K562 (cell line): ENCODE measurements at regions not wholly inside any gene's neighbourhood (a gene's known extent, or its start where the extent isn't known, plus 50 kb on each side); places are given as distances from the start of the nearest gene placed in this dataset.

Experiments
- CHD1 ChIP-seq: fragments of 200-600 bp; sonication (generic); IDR thresholded peaks from one replicate; pipeline ENCODE4 v1.6.1; 2012; ENCODE audit warnings: mild to moderate bottlenecking, moderate library complexity, low read length, inconsistent platforms
- DMBX1 ChIP-seq: fragments of 250-450 bp; sonication (Bioruptor Pico); IDR thresholded peaks from 2 replicates; pipeline ENCODE4 v1.8.0; 2022; ENCODE audit warnings: inconsistent platforms, mild to moderate bottlenecking, moderate library complexity, borderline replicate concordance
- DPF2 ChIP-seq: fragments of 450-650 bp; IDR thresholded peaks from 2 replicates; pipeline ENCODE4 v1.6.1; 2016
- ELF4 ChIP-seq: fragments of 450-650 bp; formaldehyde crosslinking; IDR thresholded peaks from 2 replicates; pipeline ENCODE4 v1.4.0; 2022; ENCODE audit warnings: missing genetic modification characterization
- ETV1 ChIP-seq: fragments of 450-650 bp; conservative IDR thresholded peaks from 2 replicates; pipeline ENCODE4 v1.6.1; 2016; ENCODE audit warnings: missing genetic modification characterization, control low read depth, low read depth, missing compliant biosample characterization
- HDAC2 ChIP-seq: fragments of 450-650 bp; IDR thresholded peaks from 2 replicates; pipeline ENCODE4 v1.6.1; 2016; ENCODE audit warnings: mild to moderate bottlenecking
- KAT2B ChIP-seq: IDR thresholded peaks from one replicate; pipeline ENCODE4 v1.6.1; 2012; ENCODE audit warnings: low read depth, mild to moderate bottlenecking, control low read depth, inconsistent platforms, low read length, moderate library complexity
- L3MBTL2 ChIP-seq: fragments of 450-650 bp; IDR thresholded peaks from 2 replicates; pipeline ENCODE4 v1.6.1; 2016; ENCODE audit warnings: mild to moderate bottlenecking, moderate library complexity
- MAFG ChIP-seq: fragments of 450-650 bp; conservative IDR thresholded peaks from 2 replicates; pipeline ENCODE4 v1.6.1; 2016; ENCODE audit warnings: missing genetic modification characterization, missing compliant biosample characterization
- MXI1 ChIP-seq: IDR thresholded peaks from 2 replicates; pipeline ENCODE4 v1.6.1; 2011; ENCODE audit warnings: low read depth, mild to moderate bottlenecking, improper control_type of control experiment, low read length
- MYBL2 ChIP-seq, 2 experiments: fragments of 450-650 bp in 1 of 2; sonication (generic) in 1 of 2; formaldehyde crosslinking in 1 of 2; IDR thresholded peaks; 2 replicates each; pipeline versions ENCODE4 v1.6.1 to v1.8.1; 2017 to 2022; ENCODE audit warnings: borderline replicate concordance in 1 of 2, inconsistent platforms in 1 of 2, low read depth in 1 of 2, mild to moderate bottlenecking in 1 of 2, missing genetic modification reagents in 1 of 2, moderate library complexity in 1 of 2
- NBN ChIP-seq: fragments of 450-650 bp; IDR thresholded peaks from 2 replicates; pipeline ENCODE4 v1.6.1; 2016; ENCODE audit warnings: low read depth, mild to moderate bottlenecking
- PHF21A ChIP-seq: fragments of 450-650 bp; IDR thresholded peaks from 2 replicates; pipeline ENCODE4 v1.6.1; 2017; ENCODE audit warnings: low read depth, borderline replicate concordance
- RAD21 ChIP-seq, 2 experiments: fragments of 250-450 bp in 1 of 2; fragments of 450-650 bp in 1 of 2; sonication (Bioruptor Pico) in 1 of 2; formaldehyde crosslinking in 1 of 2; IDR thresholded peaks in 1 of 2; conservative IDR thresholded peaks in 1 of 2; 2 replicates each; pipeline versions ENCODE4 v1.4.0 to v1.8.0; 2020 to 2022; ENCODE audit warnings: mild to moderate bottlenecking in 2 of 2, moderate library complexity in 1 of 2
- XRCC5 ChIP-seq: fragments of 200-400 bp; formaldehyde crosslinking; IDR thresholded peaks from 2 replicates; pipeline ENCODE4 v1.6.1; 2017; ENCODE audit warnings: low read depth, mild to moderate bottlenecking, low read length
- ZEB2 ChIP-seq: fragments of 450-650 bp; IDR thresholded peaks from 2 replicates; pipeline ENCODE4 v1.6.1; 2016
- ZNF263 ChIP-seq: sonication (generic); formaldehyde crosslinking; IDR thresholded peaks from 2 replicates; pipeline ENCODE4 v1.8.0; 2022; ENCODE audit warnings: mild to moderate bottlenecking, missing genetic modification reagents, borderline replicate concordance
- TF ChIP-seq, protein P1 (sequence below): fragments of 200-800 bp; sonication (Bioruptor generic); IDR thresholded peaks from 2 replicates; pipeline ENCODE4 v1.6.1; 2017; ENCODE audit warnings: missing genetic modification characterization, missing compliant biosample characterization
- TF ChIP-seq, protein P2 (sequence below): fragments of 250-450 bp; sonication (Bioruptor Pico); IDR thresholded peaks from 2 replicates; pipeline ENCODE4 v1.8.0; 2022; ENCODE audit warnings: moderate library complexity, mild to moderate bottlenecking, inconsistent platforms
- TF ChIP-seq, protein P3 (sequence below): fragments of 450-650 bp; conservative IDR thresholded peaks from 2 replicates; pipeline ENCODE4 v1.6.1; 2016; ENCODE audit warnings: missing genetic modification characterization, low read depth, mild to moderate bottlenecking, missing compliant biosample characterization, moderate library complexity
- TF ChIP-seq, protein P4 (sequence below): sonication (generic); formaldehyde crosslinking; IDR thresholded peaks from 2 replicates; pipeline ENCODE4 v1.4.0; 2020; ENCODE audit warnings: mild to moderate bottlenecking, missing genetic modification reagents
- TF ChIP-seq, protein P5 (sequence below): fragments of 250-450 bp; sonication (Bioruptor Pico); IDR thresholded peaks from 2 replicates; pipeline ENCODE4 v1.9.0; 2021; ENCODE audit warnings: mild to moderate bottlenecking

DNA sequence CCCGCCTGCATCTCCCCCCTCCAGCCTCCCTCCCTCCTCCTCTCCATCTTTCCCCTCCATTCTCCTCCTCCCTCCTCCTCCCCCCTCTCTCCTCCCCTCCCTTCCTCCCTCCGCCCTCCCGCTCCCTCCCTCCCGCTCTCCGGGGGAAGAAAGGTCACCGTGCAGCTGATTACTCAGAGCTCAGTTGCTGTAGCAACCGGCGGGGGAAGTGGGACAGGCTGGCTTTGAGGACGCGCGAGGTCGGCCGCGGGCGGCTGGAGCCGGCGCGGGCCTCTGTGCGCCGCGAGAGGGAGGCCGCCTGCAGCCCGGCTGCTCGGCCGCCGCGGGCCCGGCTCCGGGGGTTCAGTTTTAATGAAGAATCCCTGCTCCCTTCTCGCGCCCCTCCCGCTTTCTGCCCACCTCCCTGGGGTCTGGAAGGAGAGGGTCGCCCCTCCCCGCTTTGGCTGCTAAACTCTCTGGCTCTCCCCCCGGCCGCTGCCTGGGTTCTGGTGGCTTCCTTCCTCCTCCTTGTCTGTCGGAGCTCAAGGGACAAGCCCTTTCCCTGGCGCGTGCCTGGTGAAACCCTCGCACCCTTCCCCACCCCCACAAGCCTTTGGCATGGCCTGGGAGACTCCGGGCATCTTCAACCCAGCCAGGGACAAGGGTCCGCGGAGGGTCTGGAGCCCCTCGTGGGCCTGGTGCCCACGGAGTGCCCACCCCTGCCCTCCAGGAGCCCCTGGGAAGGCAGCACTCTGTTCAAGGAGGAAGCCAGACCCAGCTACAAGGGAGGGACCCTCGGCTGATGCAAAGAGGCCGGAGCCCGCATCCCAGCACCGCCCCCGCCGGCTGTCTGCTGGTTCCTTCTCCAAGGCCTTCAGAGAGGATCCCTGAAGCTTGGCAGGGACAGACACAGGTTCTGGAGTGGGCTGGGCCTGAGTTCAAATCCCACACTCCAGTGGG, 160.3 kb downstream of the C9orf50 start (continued):
- TF ChIP-seq, protein P1, sequence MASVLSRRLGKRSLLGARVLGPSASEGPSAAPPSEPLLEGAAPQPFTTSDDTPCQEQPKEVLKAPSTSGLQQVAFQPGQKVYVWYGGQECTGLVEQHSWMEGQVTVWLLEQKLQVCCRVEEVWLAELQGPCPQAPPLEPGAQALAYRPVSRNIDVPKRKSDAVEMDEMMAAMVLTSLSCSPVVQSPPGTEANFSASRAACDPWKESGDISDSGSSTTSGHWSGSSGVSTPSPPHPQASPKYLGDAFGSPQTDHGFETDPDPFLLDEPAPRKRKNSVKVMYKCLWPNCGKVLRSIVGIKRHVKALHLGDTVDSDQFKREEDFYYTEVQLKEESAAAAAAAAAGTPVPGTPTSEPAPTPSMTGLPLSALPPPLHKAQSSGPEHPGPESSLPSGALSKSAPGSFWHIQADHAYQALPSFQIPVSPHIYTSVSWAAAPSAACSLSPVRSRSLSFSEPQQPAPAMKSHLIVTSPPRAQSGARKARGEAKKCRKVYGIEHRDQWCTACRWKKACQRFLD (CRISPR knock-in tag): peak; percentile 85
- peak in 1 of 2 experiments; percentile 42; a peak in 3 of 4 replicates for TF ChIP-seq RAD21 (CRISPR knock-in tag; conservative IDR thresholded peaks at IDR 0.05 in 1 of 2, IDR thresholded peaks at IDR 0.05 in 1 of 2)
- no peak for TF ChIP-seq PHF21A
- TF ChIP-seq ZEB2: no peak
- 0 out of 2 replicates have a peak, but pooled peaks have one; percentile 19 for TF ChIP-seq DPF2
- TF ChIP-seq XRCC5: 0 out of 2 replicates have a peak, but pooled peaks have one; percentile 25
- TF ChIP-seq, protein P2, sequence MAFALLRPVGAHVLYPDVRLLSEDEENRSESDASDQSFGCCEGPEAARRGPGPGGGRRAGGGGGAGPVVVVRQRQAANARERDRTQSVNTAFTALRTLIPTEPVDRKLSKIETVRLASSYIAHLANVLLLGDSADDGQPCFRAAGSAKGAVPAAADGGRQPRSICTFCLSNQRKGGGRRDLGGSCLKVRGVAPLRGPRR: peak; percentile 77; the same call in 1 of the 2 replicates
- TF ChIP-seq, protein P3, sequence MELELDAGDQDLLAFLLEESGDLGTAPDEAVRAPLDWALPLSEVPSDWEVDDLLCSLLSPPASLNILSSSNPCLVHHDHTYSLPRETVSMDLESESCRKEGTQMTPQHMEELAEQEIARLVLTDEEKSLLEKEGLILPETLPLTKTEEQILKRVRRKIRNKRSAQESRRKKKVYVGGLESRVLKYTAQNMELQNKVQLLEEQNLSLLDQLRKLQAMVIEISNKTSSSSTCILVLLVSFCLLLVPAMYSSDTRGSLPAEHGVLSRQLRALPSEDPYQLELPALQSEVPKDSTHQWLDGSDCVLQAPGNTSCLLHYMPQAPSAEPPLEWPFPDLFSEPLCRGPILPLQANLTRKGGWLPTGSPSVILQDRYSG: 0 out of 2 replicates have a peak, but pooled peaks have one; percentile 33
- TF ChIP-seq MYBL2 (IDR thresholded peaks at IDR 0.05; ENCODE audit: low read depth): no peak
- no peak for TF ChIP-seq MYBL2 (CRISPR knock-in tag; IDR thresholded peaks at IDR 0.05; ENCODE audit: borderline replicate concordance)
- TF ChIP-seq DMBX1 (CRISPR knock-in tag): 0 out of 2 replicates have a peak, but pooled peaks have one; percentile 58
- no peak for TF ChIP-seq MAFG (tag)
- TF ChIP-seq ETV1 (tag): peak; percentile 45; the same call in 1 of the 2 replicates
- peak; percentile 42 for TF ChIP-seq KAT2B
- TF ChIP-seq, protein P4, sequence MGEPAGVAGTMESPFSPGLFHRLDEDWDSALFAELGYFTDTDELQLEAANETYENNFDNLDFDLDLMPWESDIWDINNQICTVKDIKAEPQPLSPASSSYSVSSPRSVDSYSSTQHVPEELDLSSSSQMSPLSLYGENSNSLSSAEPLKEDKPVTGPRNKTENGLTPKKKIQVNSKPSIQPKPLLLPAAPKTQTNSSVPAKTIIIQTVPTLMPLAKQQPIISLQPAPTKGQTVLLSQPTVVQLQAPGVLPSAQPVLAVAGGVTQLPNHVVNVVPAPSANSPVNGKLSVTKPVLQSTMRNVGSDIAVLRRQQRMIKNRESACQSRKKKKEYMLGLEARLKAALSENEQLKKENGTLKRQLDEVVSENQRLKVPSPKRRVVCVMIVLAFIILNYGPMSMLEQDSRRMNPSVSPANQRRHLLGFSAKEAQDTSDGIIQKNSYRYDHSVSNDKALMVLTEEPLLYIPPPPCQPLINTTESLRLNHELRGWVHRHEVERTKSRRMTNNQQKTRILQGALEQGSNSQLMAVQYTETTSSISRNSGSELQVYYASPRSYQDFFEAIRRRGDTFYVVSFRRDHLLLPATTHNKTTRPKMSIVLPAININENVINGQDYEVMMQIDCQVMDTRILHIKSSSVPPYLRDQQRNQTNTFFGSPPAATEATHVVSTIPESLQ (CRISPR knock-in tag): 0 out of 2 replicates have a peak, but pooled peaks have one; percentile 32
- peak; percentile 87 for TF ChIP-seq MXI1
- peak; percentile 46; the same call in 1 of the 2 replicates for TF ChIP-seq HDAC2
- TF ChIP-seq ELF4 (CRISPR knock-in tag): peak; percentile 23; the same call in 1 of the 2 replicates
- TF ChIP-seq, protein P5, sequence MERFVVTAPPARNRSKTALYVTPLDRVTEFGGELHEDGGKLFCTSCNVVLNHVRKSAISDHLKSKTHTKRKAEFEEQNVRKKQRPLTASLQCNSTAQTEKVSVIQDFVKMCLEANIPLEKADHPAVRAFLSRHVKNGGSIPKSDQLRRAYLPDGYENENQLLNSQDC (CRISPR knock-in tag): no peak
- TF ChIP-seq ZNF263 (CRISPR knock-in tag): peak; percentile 87
- no peak for TF ChIP-seq NBN
- peak; percentile 58 for TF ChIP-seq CHD1
- peak; percentile 84 for TF ChIP-seq L3MBTL2
